PC-3 (cell line): ENCODE measurements at regions not wholly inside any gene's neighbourhood (a gene's known extent, or its start where the extent isn't known, plus 50 kb on each side); places are given as distances from the start of the nearest gene placed in this dataset.

Source experiments
- ATAC-seq: fragments of 200-7000 bp; cut with Tn5 transposase; 2 replicates; pipeline ENCODE4 v1.9.1; 2020; ENCODE audit warnings: mild to moderate bottlenecking, moderate library complexity
- BruUV-seq: library from RNA; stranded (reverse); fragments of 400-500 nt; replicated peaks from 2 replicates; lab custom pipeline; 2021; lab: Mats Ljungman, UMichigan
- CTCF ChIA-PET: fragments of 300-600 bp; sonication (Branson Sonifier 250); formaldehyde crosslinking; loops from one replicate; lab custom pipeline; 2022; ENCODE audit warnings: antibody characterized with exemption; lab: Charles Lee
- POLR2A ChIA-PET: fragments of 300-600 bp; sonication (Branson Sonifier 250); formaldehyde crosslinking; loops from one replicate; lab custom pipeline; 2022; ENCODE audit warnings: antibody characterized with exemption; ENCODE audit not compliant: unreplicated experiment; lab: Charles Lee
- DNase-seq: peaks from one replicate; pipeline ENCODE4 v3.0.0-alpha.2; 2015
- H2AFZ ChIP-seq: fragments of 300-600 bp; sonication (generic); 2 replicates; pipeline ENCODE4 v1.6.0; 2016; ENCODE audit warnings: antibody characterized with exemption, low read length
- H3F3A ChIP-seq: fragments of 300-600 bp; sonication (generic); one replicate; pipeline ENCODE4 v1.6.0; 2017; ENCODE audit warnings: antibody characterized with exemption, low read length, control low read depth, mild to moderate bottlenecking; ENCODE audit not compliant: unreplicated experiment
- H3K27ac ChIP-seq: fragments of 300-600 bp; sonication (generic); 2 replicates; pipeline ENCODE4 v1.5.1; 2016; ENCODE audit warnings: mild to moderate bottlenecking, low read length
- H3K27me3 ChIP-seq: fragments of 300-600 bp; sonication (generic); 2 replicates; pipeline ENCODE4 v1.6.1; 2016; ENCODE audit warnings: low read length, mixed read lengths
- H3K36me3 ChIP-seq: fragments of 300-600 bp; sonication (generic); 2 replicates; pipeline ENCODE4 v1.6.1; 2016; ENCODE audit warnings: low read depth, mixed run types, low read length, mixed read lengths
- H3K4me1 ChIP-seq: fragments of 300-600 bp; sonication (generic); 2 replicates; pipeline ENCODE4 v1.5.1; 2016; ENCODE audit warnings: low read length; ENCODE audit not compliant: insufficient read depth
- H3K4me2 ChIP-seq: fragments of 300-600 bp; sonication (generic); 2 replicates; pipeline ENCODE4 v1.6.0; 2016; ENCODE audit warnings: low read length
- H3K4me3 ChIP-seq: fragments of 300-600 bp; sonication (generic); 2 replicates; pipeline ENCODE4 v1.5.1; 2016; ENCODE audit warnings: mild to moderate bottlenecking, low read length, mixed read lengths
- H3K79me2 ChIP-seq: fragments of 300-600 bp; sonication (generic); 2 replicates; pipeline ENCODE4 v1.6.1; 2017; ENCODE audit warnings: low read length, mixed read lengths
- H3K9ac ChIP-seq: fragments of 300-600 bp; sonication (generic); 2 replicates; pipeline ENCODE4 v1.6.0; 2016; ENCODE audit warnings: mild to moderate bottlenecking, low read length
- H3K9me2 ChIP-seq: fragments of 300-600 bp; sonication (generic); replicated peaks from 2 replicates; pipeline ENCODE4 v1.6.1; 2016; ENCODE audit warnings: mixed run types, low read length, mixed read lengths
- H3K9me3 ChIP-seq: fragments of 300-600 bp; sonication (generic); 2 replicates; pipeline ENCODE4 v1.6.1; 2016; ENCODE audit warnings: low read length, mixed read lengths
- H4K20me1 ChIP-seq: fragments of 300-600 bp; sonication (generic); 2 replicates; pipeline ENCODE4 v1.6.1; 2016; ENCODE audit warnings: low read length, mixed read lengths
- EZH2 ChIP-seq: fragments of 300-600 bp; sonication (generic); IDR thresholded peaks from one replicate; pipeline ENCODE4 v1.6.1; 2017; ENCODE audit warnings: antibody characterized with exemption, mild to moderate bottlenecking, low read length; ENCODE audit not compliant: unreplicated experiment
- EZH2phosphoT487 ChIP-seq: fragments of 300-600 bp; sonication (generic); IDR thresholded peaks from 2 replicates; pipeline ENCODE4 v1.6.1; 2018; ENCODE audit warnings: mild to moderate bottlenecking, antibody characterized with exemption, low read length, borderline replicate concordance
- intact Hi-C: fragments of 100-400 bp; cut with micrococcal nuclease; formaldehyde crosslinking; loops from 2 replicates; pipeline ENCODE4 v1.9.0; 2023
- TF ChIP-seq, protein P1 (sequence below): fragments of 300-600 bp; sonication (generic); conservative IDR thresholded peaks from 2 replicates; pipeline ENCODE4 v1.5.1; 2017; ENCODE audit warnings: antibody characterized with exemption, low read depth, mild to moderate bottlenecking, low read length

GRCh38 chr16:86930001-86930400, 351.7 kb downstream of the FOXL1 start:
- Histone ChIP-seq H3K4me2 (no peak overlapping the region), H3K9me3 (no peaks in the 10 kb centered on the region), H3K79me2 (no peaks in the 10 kb centered on the region), H3K4me3 (no peak overlapping the region), H3K36me3 (no peaks in the 10 kb centered on the region), H3K27ac (no peak overlapping the region), H3K4me1 (peaks cover 14% of the 10 kb centered on the region), H3K9me2 (no peaks in the 10 kb centered on the region), H3F3A (no peaks in the 10 kb centered on the region), H3K27me3 (no peaks in the 10 kb centered on the region), H3K9ac (no peak overlapping the region), H4K20me1 (no peaks in the 10 kb centered on the region), H2AFZ (no peak overlapping the region)
- BruUV-seq = no TSS peak
- ATAC-seq (no peak), DNase-seq (no peak)
- TF ChIP-seq EZH2 (no peak), EZH2phosphoT487 (no peak)
- TF ChIP-seq, protein P1, sequence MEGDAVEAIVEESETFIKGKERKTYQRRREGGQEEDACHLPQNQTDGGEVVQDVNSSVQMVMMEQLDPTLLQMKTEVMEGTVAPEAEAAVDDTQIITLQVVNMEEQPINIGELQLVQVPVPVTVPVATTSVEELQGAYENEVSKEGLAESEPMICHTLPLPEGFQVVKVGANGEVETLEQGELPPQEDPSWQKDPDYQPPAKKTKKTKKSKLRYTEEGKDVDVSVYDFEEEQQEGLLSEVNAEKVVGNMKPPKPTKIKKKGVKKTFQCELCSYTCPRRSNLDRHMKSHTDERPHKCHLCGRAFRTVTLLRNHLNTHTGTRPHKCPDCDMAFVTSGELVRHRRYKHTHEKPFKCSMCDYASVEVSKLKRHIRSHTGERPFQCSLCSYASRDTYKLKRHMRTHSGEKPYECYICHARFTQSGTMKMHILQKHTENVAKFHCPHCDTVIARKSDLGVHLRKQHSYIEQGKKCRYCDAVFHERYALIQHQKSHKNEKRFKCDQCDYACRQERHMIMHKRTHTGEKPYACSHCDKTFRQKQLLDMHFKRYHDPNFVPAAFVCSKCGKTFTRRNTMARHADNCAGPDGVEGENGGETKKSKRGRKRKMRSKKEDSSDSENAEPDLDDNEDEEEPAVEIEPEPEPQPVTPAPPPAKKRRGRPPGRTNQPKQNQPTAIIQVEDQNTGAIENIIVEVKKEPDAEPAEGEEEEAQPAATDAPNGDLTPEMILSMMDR = no peak
- POLR2A ChIA-PET = no interaction called here
- CTCF ChIA-PET = no interaction called here
- intact Hi-C loops = no loop called here

- Histone ChIP-seq H3K79me2 (no peaks in the 10 kb centered on the region), H3K9me2 (no peaks in the 10 kb centered on the region), H3K9me3 (no peaks in the 10 kb centered on the region), H3K27me3 (no peaks in the 10 kb centered on the region), H3K9ac (peak overlapping the region; percentile 37; the same call in 1 of the 2 replicates), H3K36me3 (no peaks in the 10 kb centered on the region), H4K20me1 (no peaks in the 10 kb centered on the region), H3K4me2 (peak overlapping the region; percentile 37; the same call in 1 of the 2 replicates), H3K4me3 (no peak overlapping the region), H2AFZ (0 out of 2 replicates have a peak overlapping the region, but pooled peaks have one; percentile 45), H3F3A (no peaks in the 10 kb centered on the region), H3K4me1 (peaks cover 11% of the 10 kb centered on the region), H3K27ac (0 out of 2 replicates have a peak overlapping the region, but pooled peaks have one; percentile 30)
- intact Hi-C loops = no loop called here
- BruUV-seq = no TSS peak
- TF ChIP-seq EZH2 (no peak), EZH2phosphoT487 (no peak)
- TF ChIP-seq, protein P1 = no peak
- ATAC-seq = no peak
- DNase-seq = no peak
- ChIA-PET POLR2A (no interaction called here), CTCF (no interaction called here)
These were observed 352.5 kb downstream of the FOXL1 start for GRCh38 chr16:86930663-86931373.

DNA sequence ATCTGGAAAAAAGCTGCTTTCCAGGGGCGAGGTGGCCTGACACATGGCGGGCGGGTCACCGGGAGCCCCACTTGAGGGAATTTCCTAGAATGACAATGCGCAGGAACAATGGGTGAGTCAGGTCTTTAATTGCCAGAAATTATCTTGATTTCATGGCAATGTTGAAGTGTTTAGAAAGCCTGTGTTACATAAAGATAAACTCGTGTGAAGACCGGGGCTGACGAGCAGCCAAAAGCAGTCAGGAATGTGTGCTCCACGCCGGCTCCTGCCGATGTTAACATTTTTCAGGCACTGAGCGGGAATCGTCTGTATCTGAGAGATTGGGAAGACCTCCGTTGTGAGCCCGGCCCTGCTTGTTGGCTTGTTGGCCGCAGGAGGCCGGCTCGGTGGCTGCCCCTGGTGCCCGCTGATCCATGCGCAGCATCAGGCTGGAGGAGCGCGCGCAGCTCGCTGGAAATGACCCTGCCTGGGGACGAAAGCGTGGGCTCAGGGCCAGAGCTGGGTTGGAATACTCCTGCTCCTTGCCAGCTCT, 353.1 kb downstream of the FOXL1 start:
- no peaks in the 10 kb centered on the region for H3K79me2 ChIP-seq
- no peak overlapping the region for H3K4me3 ChIP-seq
- peak overlapping the region; percentile 37; the same call in 1 of the 2 replicates for H3K9ac ChIP-seq
- peak overlapping the region; percentile 37; the same call in 1 of the 2 replicates for H3K4me2 ChIP-seq
- no peaks in the 10 kb centered on the region for H3K27me3 ChIP-seq
- H3K27ac ChIP-seq = 0 out of 2 replicates have a peak overlapping the region, but pooled peaks have one; percentile 30
- DNase-seq (peak; percentile 46), ATAC-seq (no peak)
- TF ChIP-seq, protein P1 = no peak
- TF ChIP-seq EZH2 = no peak
- no peak for TF ChIP-seq EZH2phosphoT487
- no peaks in the 10 kb centered on the region for H3K9me3 ChIP-seq
- no TSS peak for BruUV-seq
- H3K9me2 ChIP-seq = no peaks in the 10 kb centered on the region
- no peaks in the 10 kb centered on the region for H3F3A ChIP-seq
- H3K36me3 ChIP-seq = no peaks in the 10 kb centered on the region
- ChIA-PET CTCF (no interaction called here), POLR2A (no interaction called here)
- peaks cover 11% of the 10 kb centered on the region for H3K4me1 ChIP-seq
- H4K20me1 ChIP-seq = no peaks in the 10 kb centered on the region
- 0 out of 2 replicates have a peak overlapping the region, but pooled peaks have one; percentile 45 for H2AFZ ChIP-seq
- intact Hi-C loops = no loop called here
